ENCODE measurements at regions not wholly inside any gene's neighbourhood (a gene's known extent, or its start where the extent isn't known, plus 50 kb on each side); places are given as distances from the start of the nearest gene placed in this dataset.

DNA sequence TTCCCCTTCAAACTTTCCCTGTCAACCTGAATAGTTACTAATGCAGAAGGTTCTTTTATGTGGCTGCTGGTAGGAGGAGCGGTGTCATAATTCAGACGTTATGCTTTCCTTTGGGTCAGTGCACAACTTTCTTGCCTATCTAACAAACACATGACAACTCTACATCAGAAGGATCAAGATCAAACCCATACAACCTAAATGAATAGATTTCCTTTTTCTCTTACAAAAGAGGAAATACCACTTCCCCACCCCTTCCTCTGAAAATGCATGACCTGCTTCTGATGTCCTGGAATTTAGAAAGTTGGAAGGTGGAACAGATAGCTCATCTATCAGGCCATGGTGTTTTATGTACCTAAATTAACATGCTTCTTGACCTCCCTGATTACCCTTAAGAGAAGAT is 75.7 kb upstream of the ADGRL4 start:
- TF ChIP-seq, protein P1, sequence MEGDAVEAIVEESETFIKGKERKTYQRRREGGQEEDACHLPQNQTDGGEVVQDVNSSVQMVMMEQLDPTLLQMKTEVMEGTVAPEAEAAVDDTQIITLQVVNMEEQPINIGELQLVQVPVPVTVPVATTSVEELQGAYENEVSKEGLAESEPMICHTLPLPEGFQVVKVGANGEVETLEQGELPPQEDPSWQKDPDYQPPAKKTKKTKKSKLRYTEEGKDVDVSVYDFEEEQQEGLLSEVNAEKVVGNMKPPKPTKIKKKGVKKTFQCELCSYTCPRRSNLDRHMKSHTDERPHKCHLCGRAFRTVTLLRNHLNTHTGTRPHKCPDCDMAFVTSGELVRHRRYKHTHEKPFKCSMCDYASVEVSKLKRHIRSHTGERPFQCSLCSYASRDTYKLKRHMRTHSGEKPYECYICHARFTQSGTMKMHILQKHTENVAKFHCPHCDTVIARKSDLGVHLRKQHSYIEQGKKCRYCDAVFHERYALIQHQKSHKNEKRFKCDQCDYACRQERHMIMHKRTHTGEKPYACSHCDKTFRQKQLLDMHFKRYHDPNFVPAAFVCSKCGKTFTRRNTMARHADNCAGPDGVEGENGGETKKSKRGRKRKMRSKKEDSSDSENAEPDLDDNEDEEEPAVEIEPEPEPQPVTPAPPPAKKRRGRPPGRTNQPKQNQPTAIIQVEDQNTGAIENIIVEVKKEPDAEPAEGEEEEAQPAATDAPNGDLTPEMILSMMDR (IDR thresholded peaks at IDR 0.05): no peak
- no peak for TF ChIP-seq ZFX (IDR thresholded peaks at IDR 0.05; ENCODE audit: borderline replicate concordance)
